ENCODE measurements at regions not wholly inside any gene's neighbourhood (a gene's known extent, or its start where the extent isn't known, plus 50 kb on each side); places are given as distances from the start of the nearest gene placed in this dataset.

DNA sequence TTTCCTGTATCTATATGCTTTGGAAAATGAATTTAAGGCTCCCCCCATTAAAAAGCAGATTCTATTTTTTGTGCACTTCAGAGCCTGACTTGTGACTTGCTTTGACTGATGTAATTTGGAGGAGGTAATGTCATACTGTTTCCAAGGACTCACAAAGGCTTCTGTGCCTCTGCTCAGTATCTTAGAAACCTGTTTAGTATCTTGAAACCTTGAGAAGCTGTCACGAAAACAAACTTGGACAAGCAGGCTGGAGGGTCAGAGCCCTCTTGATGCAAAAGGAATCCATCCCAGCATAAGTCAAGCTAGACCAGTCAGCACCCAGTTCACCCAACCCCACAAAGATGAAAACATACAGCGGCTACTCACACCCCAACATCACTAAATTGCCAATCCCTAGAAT, 560.0 kb upstream of the PCDH7 start:
- no peaks in the 10 kb centered on the region for H3K9me3 ChIP-seq (ENCODE audit: severe bottlenecking)
- no peak overlapping the region for H3K4me3 ChIP-seq (ENCODE audit: low read depth, low read length)
- TF ChIP-seq, protein P1, sequence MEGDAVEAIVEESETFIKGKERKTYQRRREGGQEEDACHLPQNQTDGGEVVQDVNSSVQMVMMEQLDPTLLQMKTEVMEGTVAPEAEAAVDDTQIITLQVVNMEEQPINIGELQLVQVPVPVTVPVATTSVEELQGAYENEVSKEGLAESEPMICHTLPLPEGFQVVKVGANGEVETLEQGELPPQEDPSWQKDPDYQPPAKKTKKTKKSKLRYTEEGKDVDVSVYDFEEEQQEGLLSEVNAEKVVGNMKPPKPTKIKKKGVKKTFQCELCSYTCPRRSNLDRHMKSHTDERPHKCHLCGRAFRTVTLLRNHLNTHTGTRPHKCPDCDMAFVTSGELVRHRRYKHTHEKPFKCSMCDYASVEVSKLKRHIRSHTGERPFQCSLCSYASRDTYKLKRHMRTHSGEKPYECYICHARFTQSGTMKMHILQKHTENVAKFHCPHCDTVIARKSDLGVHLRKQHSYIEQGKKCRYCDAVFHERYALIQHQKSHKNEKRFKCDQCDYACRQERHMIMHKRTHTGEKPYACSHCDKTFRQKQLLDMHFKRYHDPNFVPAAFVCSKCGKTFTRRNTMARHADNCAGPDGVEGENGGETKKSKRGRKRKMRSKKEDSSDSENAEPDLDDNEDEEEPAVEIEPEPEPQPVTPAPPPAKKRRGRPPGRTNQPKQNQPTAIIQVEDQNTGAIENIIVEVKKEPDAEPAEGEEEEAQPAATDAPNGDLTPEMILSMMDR (IDR thresholded peaks at IDR 0.05; ENCODE audit: low read depth, low read length) = no peak
- H3K36me3 ChIP-seq = no peaks in the 10 kb centered on the region
- no peak for DNase-seq
- H3K27me3 ChIP-seq (ENCODE audit: insufficient read depth, low read depth, severe bottlenecking) = no peaks in the 10 kb centered on the region
- H3K27ac ChIP-seq = no peak overlapping the region

DNA sequence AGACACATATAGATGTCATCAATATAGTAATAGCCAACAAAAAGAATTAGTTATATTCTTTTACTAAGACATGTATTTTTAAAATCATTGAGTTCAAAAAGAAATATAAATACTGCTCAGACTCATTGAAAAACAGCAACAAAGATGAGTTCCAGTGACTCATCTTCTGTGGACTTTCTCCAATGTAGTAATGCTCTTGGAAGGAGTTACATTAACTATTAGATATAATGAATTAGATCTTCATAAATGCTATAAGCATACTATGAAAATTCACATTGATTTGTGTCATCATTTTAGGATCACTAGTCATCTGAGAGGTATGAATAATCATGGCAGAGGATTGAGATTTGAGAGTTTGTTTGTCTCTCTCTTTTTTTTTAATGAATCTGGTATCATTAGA, 547.8 kb upstream of the PCDH7 start:
- Histone ChIP-seq H3K27me3 (ENCODE audit: insufficient read depth, low read depth, severe bottlenecking) (no peaks in the 10 kb centered on the region), H3K27ac (no peak overlapping the region), H3K4me3 (ENCODE audit: low read depth, low read length) (no peak overlapping the region), H3K9me3 (ENCODE audit: severe bottlenecking) (no peaks in the 10 kb centered on the region), H3K36me3 (no peaks in the 10 kb centered on the region)
- TF ChIP-seq, protein P1 (IDR thresholded peaks at IDR 0.05; ENCODE audit: low read depth, low read length) = no peak
- DNase-seq = no peak

DNA sequence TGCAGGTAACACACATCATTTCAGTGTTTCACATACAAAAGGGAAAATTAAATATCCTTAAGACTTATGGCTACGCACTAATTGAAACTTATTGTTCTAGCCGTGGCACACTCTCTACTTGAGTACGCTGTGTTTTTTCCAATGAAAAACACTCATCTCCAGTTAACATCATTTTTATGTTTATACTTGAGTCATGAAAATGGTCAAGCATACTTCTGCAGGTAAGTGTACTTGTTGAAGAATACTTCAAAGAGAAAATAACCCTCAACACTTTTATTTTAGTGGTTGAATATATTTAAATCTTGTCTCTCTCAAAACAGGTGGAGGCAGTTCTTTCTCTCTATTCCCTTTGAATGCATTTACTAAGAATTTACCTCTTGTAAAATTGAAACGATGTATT, 538.7 kb upstream of the PCDH7 start:
- Histone ChIP-seq H3K9me3 (ENCODE audit: severe bottlenecking) (no peaks in the 10 kb centered on the region), H3K27me3 (ENCODE audit: insufficient read depth, low read depth, severe bottlenecking) (no peaks in the 10 kb centered on the region), H3K36me3 (no peaks in the 10 kb centered on the region), H3K27ac (no peak overlapping the region), H3K4me3 (ENCODE audit: low read depth, low read length) (no peak overlapping the region)
- TF ChIP-seq, protein P1 (IDR thresholded peaks at IDR 0.05; ENCODE audit: low read depth, low read length) = no peak
- no peak for DNase-seq

DNA sequence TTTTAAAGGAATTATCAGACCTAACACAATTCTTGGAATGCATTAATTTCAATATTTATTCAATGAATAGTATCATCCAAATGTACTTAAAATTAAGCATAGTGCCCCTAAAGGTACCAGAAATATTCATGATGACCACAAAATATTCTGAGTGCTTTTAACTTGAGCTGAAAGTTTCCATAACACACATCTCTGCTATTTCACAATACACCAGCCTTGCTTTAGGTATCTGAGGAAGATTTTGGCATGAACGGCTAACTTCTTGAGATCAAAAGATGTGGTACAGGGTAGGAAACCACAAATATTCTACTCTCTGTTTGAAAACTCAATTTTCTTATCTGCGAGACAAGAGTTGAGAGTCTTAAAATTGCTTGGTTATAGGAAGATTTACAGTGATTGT, 538.3 kb upstream of the PCDH7 start:
- Histone ChIP-seq H3K27ac (no peak overlapping the region), H3K36me3 (no peaks in the 10 kb centered on the region), H3K27me3 (ENCODE audit: insufficient read depth, low read depth, severe bottlenecking) (no peaks in the 10 kb centered on the region), H3K4me3 (ENCODE audit: low read depth, low read length) (no peak overlapping the region), H3K9me3 (ENCODE audit: severe bottlenecking) (no peaks in the 10 kb centered on the region)
- no peak for DNase-seq
- TF ChIP-seq, protein P1 (IDR thresholded peaks at IDR 0.05; ENCODE audit: low read depth, low read length) = no peak

DNA sequence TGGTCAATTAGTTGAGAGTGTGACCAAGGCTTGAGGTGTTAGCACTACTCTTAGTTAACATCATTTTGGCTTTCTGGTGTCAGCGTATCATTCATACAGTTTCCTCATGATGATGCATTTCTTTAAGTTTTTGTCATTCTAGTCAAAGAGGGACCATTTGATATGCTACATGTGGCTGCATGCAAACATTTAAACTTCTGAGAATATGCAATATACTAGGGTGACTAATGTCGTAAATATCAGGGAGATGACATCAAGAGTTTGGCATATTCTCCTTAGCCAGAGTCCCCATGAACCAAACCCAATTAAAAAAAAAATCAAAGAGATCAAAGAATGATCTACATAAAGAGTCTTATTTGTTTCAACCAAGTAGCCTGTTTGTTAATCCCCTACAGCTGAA, 537.4 kb upstream of the PCDH7 start:
- Histone ChIP-seq H3K27ac (no peak overlapping the region), H3K9me3 (ENCODE audit: severe bottlenecking) (no peaks in the 10 kb centered on the region), H3K36me3 (no peaks in the 10 kb centered on the region), H3K4me3 (ENCODE audit: low read depth, low read length) (no peak overlapping the region), H3K27me3 (ENCODE audit: insufficient read depth, low read depth, severe bottlenecking) (no peaks in the 10 kb centered on the region)
- no peak for DNase-seq
- TF ChIP-seq, protein P1 (IDR thresholded peaks at IDR 0.05; ENCODE audit: low read depth, low read length) = no peak

DNA sequence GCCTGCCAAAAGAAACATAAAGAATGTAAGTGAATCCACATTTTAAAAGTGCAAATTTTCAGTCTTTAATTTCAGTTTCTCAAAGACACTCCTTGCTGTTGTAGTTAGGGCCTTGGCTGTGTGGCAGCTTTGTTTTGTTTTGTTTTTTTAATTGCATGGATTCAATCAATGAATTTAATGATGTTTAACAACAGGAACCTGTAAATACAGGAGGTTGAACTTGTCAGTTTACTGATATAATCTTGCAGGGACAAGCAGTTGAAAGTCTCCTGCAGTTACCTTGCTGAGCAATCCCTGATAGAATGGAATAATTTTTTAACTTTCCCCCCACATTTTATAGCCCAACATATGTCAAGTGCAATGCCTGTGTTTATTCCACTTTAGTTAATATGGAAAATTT, 528.3 kb upstream of the PCDH7 start:
- H3K36me3 ChIP-seq = no peaks in the 10 kb centered on the region
- DNase-seq = no peak
- TF ChIP-seq, protein P1 (IDR thresholded peaks at IDR 0.05; ENCODE audit: low read depth, low read length) = no peak
- H3K4me3 ChIP-seq (ENCODE audit: low read depth, low read length) = no peak overlapping the region
- no peak overlapping the region for H3K27ac ChIP-seq
- H3K27me3 ChIP-seq (ENCODE audit: insufficient read depth, low read depth, severe bottlenecking) = no peaks in the 10 kb centered on the region
- no peaks in the 10 kb centered on the region for H3K9me3 ChIP-seq (ENCODE audit: severe bottlenecking)

Data from WERI-Rb-1 (cell line).